CD14-positive monocyte (primary cell): ENCODE measurements at regions not wholly inside any gene's neighbourhood (a gene's known extent, or its start where the extent isn't known, plus 50 kb on each side); places are given as distances from the start of the nearest gene placed in this dataset.
A peak's percentile ranks its signal among the peaks of the same experiment; 100 is the strongest.

Experiments used
- DNase-seq, 3 donors: peaks; one replicate each; pipeline ENCODE4 v3.0.0-alpha.2; 2011 to 2022
- H2AFZ ChIP-seq: 2 replicates; pipeline ENCODE4 v1.6.0; 2012; ENCODE audit warnings: mild to moderate bottlenecking, low read depth, low read length, inconsistent platforms; ENCODE audit not compliant: insufficient read depth, poor library complexity, severe bottlenecking
- H3K27ac ChIP-seq, 2 donors: 1 replicate in 1 of 2; 2 replicates in 1 of 2; pipeline ENCODE4 v1.5.1; 2012 to 2013; ENCODE audit warnings: low read length in 2 of 2, control low read depth in 1 of 2, inconsistent platforms in 1 of 2, low read depth in 1 of 2, mild to moderate bottlenecking in 1 of 2
- H3K27me3 ChIP-seq, 2 donors: one replicate each; pipeline versions ENCODE4 v1.6.0 to v1.6.1; 2011 to 2013; ENCODE audit warnings: low read length in 2 of 2; ENCODE audit not compliant: control insufficient read depth in 2 of 2, insufficient read depth in 2 of 2
- H3K36me3 ChIP-seq, 2 donors: replicated peaks in 1 of 2; 1 replicate in 1 of 2; 2 replicates in 1 of 2; pipeline versions ENCODE4 v1.5.1 to v1.6.1; 2012 to 2013; ENCODE audit warnings: low read length in 2 of 2, control low read depth in 1 of 2, inconsistent platforms in 1 of 2, mild to moderate bottlenecking in 1 of 2; ENCODE audit not compliant: insufficient read depth in 2 of 2, control insufficient read depth in 1 of 2
- H3K4me1 ChIP-seq, 2 donors: 1 replicate in 1 of 2; 2 replicates in 1 of 2; pipeline versions ENCODE4 v1.5.1 to v1.6.1; 2012 to 2013; ENCODE audit warnings: low read length in 2 of 2, control low read depth in 1 of 2, inconsistent platforms in 1 of 2, mild to moderate bottlenecking in 1 of 2, moderate library complexity in 1 of 2; ENCODE audit not compliant: insufficient read depth in 2 of 2, control insufficient read depth in 1 of 2
- H3K4me2 ChIP-seq: replicated peaks from 2 replicates; pipeline ENCODE3; 2012; ENCODE audit warnings: low read length, moderate library complexity, mild to moderate bottlenecking; ENCODE audit not compliant: poor library complexity, severe bottlenecking; ENCODE audit errors: extremely low read depth
- H3K4me3 ChIP-seq, 3 experiments: fragments of 200-600 bp in 1 of 3; sonication (generic) in 1 of 3; replicated peaks in 1 of 3; 1 replicate in 2 of 3; 2 replicates in 1 of 3; pipeline ENCODE4 v1.5.1; 2011 to 2013; ENCODE audit warnings: low read length in 3 of 3, mild to moderate bottlenecking in 3 of 3, control low read depth in 2 of 3, low read depth in 2 of 3, inconsistent platforms in 1 of 3, moderate library complexity in 1 of 3
- H3K79me2 ChIP-seq: 2 replicates; pipeline ENCODE4 v1.6.0; 2012; ENCODE audit warnings: mild to moderate bottlenecking, control low read depth, inconsistent platforms, low read length, moderate library complexity; ENCODE audit not compliant: insufficient read depth
- H3K9ac ChIP-seq: 2 replicates; pipeline ENCODE4 v1.6.0; 2017; ENCODE audit warnings: low read length, mild to moderate bottlenecking; ENCODE audit not compliant: insufficient read depth, poor library complexity, severe bottlenecking
- H3K9me3 ChIP-seq, 2 donors: replicated peaks in 1 of 2; 1 replicate in 1 of 2; 2 replicates in 1 of 2; pipeline versions ENCODE4 v1.5.1 to v1.6.1; 2012 to 2013; ENCODE audit warnings: low read length in 2 of 2, control low read depth in 1 of 2; ENCODE audit not compliant: control insufficient read depth in 1 of 2, insufficient read depth in 1 of 2
- H4K20me1 ChIP-seq: 2 replicates; pipeline ENCODE4 v1.6.0; 2012; ENCODE audit warnings: mild to moderate bottlenecking, low read length, control low read depth, moderate library complexity; ENCODE audit not compliant: insufficient read depth
- H3K27ac Mint-ChIP-seq, 7 donors: one replicate each; pipeline ENCODE4 v1.8.0; 2020; ENCODE audit warnings: mild to moderate bottlenecking in 7 of 7, mixed read lengths in 7 of 7, moderate library complexity in 6 of 7, inconsistent platforms in 2 of 7
- H3K27me3 Mint-ChIP-seq, 3 donors: one replicate each; pipeline ENCODE4 v1.8.0; 2021 to 2022; ENCODE audit warnings: low read depth in 3 of 3, mild to moderate bottlenecking in 3 of 3, mixed read lengths in 3 of 3, moderate library complexity in 3 of 3, inconsistent platforms in 1 of 3
- H3K36me3 Mint-ChIP-seq, 2 donors: one replicate each; pipeline ENCODE4 v1.8.0; 2020; ENCODE audit warnings: mixed read lengths in 2 of 2, inconsistent platforms in 1 of 2, mild to moderate bottlenecking in 1 of 2
- H3K4me1 Mint-ChIP-seq: one replicate; pipeline ENCODE4 v1.8.0; 2020; ENCODE audit warnings: mild to moderate bottlenecking, mixed read lengths
- H3K4me3 Mint-ChIP-seq, 2 donors: one replicate each; pipeline ENCODE4 v1.8.0; 2020; ENCODE audit warnings: mild to moderate bottlenecking in 2 of 2, mixed read lengths in 2 of 2, moderate library complexity in 1 of 2
- H3K9me3 Mint-ChIP-seq, 7 donors: one replicate each; pipeline ENCODE4 v1.8.0; 2020 to 2022; ENCODE audit warnings: mixed read lengths in 7 of 7, mild to moderate bottlenecking in 6 of 7, moderate library complexity in 6 of 7, inconsistent platforms in 2 of 7
- WGBS: methylation state at CpG from one replicate; pipeline ENCODE4 v1.1.5; 2013; ENCODE audit warnings: missing lambda C conversion rate; ENCODE audit not compliant: insufficient coverage; 5-methylcytosine and 5-hydroxymethylcytosine counted together
- intact Hi-C, 2 donors: fragments of 100-400 bp; cut with micrococcal nuclease; formaldehyde crosslinking; loops; one replicate each; pipeline versions ENCODE4 v1.15.0 to v1.15.1; 2023
- TF ChIP-seq, protein P1 (sequence below): fragments of 200-600 bp; IDR thresholded peaks from one replicate; pipeline ENCODE4 v1.8.0; 2022; ENCODE audit warnings: antibody characterized with exemption, mild to moderate bottlenecking

DNA sequence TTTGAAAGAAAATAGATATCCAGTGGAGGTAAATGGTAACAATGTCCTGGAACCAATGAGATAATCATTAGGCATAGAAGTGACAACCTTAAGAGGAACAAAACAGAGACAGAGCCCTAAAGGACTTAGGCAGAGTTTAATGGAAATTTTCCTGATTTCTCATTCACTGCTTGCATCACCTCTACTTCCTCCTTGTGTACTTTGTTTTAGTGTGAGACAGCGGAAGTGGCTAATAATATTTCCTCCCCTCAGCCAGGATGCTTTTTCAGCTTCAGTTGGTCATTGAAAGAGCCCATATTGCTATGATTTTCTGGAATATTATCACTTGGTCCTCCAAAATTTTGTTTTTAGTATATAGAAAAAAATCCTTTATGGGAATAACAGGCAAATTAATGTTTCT lies 153.4 kb upstream of the MPDZ start:
- WGBS, result no CpG with 5 or more reads among the region's 1 CpG
- H3K4me2 ChIP-seq, result no peak overlapping the region
- H2AFZ ChIP-seq, result no peak overlapping the region

DNA sequence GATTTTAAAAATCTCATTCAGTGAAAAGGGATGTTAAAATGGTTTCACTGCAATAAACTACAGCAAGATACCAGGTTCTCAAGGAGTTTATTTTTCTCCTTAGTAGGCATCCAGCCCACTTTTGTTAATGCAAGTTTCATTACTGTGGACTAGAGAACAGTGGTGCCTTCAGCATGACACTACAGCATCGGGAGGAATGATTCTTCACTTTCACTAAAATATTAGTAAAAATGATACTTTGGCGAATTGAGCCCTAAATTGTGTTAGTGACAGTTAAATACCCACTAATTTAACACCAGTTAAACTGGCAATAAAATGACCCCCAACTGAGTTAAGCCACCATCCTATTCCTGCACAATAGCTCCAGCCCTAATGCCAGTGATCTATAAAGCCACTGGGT lies 152.2 kb upstream of the MPDZ start:
- Histone ChIP-seq H3K4me3 (no peak overlapping the region), H3K27ac (no peak overlapping the region), H4K20me1 (no peaks in the 10 kb centered on the region), H3K27me3 (no peaks in the 10 kb centered on the region), H3K4me2 (no peak overlapping the region), H3K9me3 (no peaks in the 10 kb centered on the region), H3K9ac (no peak overlapping the region), H3K36me3 (no peaks in the 10 kb centered on the region), H3K4me1 (no peaks in the 10 kb centered on the region), H2AFZ (no peak overlapping the region), H3K79me2 (no peaks in the 10 kb centered on the region)
- Mint-ChIP-seq H3K27me3 (peaks cover 0 to 5% (median 2%) of the 10 kb centered on the region in 3 donors), H3K9me3 (no peaks in the 10 kb centered on the region), H3K27ac (no peak overlapping the region), H3K4me3 (no peak overlapping the region), H3K36me3 (no peaks in the 10 kb centered on the region), H3K4me1 (peaks cover 2% of the 10 kb centered on the region)
- TF ChIP-seq, protein P1, sequence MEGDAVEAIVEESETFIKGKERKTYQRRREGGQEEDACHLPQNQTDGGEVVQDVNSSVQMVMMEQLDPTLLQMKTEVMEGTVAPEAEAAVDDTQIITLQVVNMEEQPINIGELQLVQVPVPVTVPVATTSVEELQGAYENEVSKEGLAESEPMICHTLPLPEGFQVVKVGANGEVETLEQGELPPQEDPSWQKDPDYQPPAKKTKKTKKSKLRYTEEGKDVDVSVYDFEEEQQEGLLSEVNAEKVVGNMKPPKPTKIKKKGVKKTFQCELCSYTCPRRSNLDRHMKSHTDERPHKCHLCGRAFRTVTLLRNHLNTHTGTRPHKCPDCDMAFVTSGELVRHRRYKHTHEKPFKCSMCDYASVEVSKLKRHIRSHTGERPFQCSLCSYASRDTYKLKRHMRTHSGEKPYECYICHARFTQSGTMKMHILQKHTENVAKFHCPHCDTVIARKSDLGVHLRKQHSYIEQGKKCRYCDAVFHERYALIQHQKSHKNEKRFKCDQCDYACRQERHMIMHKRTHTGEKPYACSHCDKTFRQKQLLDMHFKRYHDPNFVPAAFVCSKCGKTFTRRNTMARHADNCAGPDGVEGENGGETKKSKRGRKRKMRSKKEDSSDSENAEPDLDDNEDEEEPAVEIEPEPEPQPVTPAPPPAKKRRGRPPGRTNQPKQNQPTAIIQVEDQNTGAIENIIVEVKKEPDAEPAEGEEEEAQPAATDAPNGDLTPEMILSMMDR, result no peak
- intact Hi-C loops, result no loop called here
- DNase-seq, result no peak
- WGBS, result no CpG with 5 or more reads among the region's 2 CpGs

More for the DNA sequence above, 153.4 kb upstream of the MPDZ start:
- Histone ChIP-seq H3K27ac (no peak overlapping the region), H3K4me3 (no peak overlapping the region), H4K20me1 (no peaks in the 10 kb centered on the region), H3K79me2 (no peaks in the 10 kb centered on the region), H3K9ac (no peak overlapping the region), H3K4me1 (no peaks in the 10 kb centered on the region), H3K27me3 (no peaks in the 10 kb centered on the region), H3K36me3 (no peaks in the 10 kb centered on the region), H3K9me3 (no peaks in the 10 kb centered on the region)
- H3K9me3 Mint-ChIP-seq, result no peaks in the 10 kb centered on the region
- no peak overlapping the region for H3K27ac Mint-ChIP-seq
- H3K4me3 Mint-ChIP-seq, result no peak overlapping the region
- H3K4me1 Mint-ChIP-seq, result peaks cover 2% of the 10 kb centered on the region
- peak in 2 of 3 donors; percentile 8 to 30 for DNase-seq
- intact Hi-C loops, result no loop called here
- peaks cover 0 to 7% (median 2%) of the 10 kb centered on the region in 3 donors for H3K27me3 Mint-ChIP-seq
- no peaks in the 10 kb centered on the region for H3K36me3 Mint-ChIP-seq
- TF ChIP-seq, protein P1, result no peak
